ACHN (cell line): ENCODE measurements at regions not wholly inside any gene's neighbourhood (a gene's known extent, or its start where the extent isn't known, plus 50 kb on each side); places are given as distances from the start of the nearest gene placed in this dataset.
"Not testable (repeated sequence)": the region's sequence is repeated elsewhere in the genome, so short reads cannot be mapped to it uniquely, and the experiment has no call there.

Source experiments
- DNase-seq: peaks from one replicate; pipeline ENCODE4 v3.0.0-alpha.2; 2015
- in situ Hi-C: cut with HindIII; loops from 2 replicates; pipeline ENCODE4 v1.10.0; 2017; ENCODE audit warnings: low sequenced_read_pairs, low pct_ligation_motif_present, low pct_unique_long_range_greater_than_20kb

DNA sequence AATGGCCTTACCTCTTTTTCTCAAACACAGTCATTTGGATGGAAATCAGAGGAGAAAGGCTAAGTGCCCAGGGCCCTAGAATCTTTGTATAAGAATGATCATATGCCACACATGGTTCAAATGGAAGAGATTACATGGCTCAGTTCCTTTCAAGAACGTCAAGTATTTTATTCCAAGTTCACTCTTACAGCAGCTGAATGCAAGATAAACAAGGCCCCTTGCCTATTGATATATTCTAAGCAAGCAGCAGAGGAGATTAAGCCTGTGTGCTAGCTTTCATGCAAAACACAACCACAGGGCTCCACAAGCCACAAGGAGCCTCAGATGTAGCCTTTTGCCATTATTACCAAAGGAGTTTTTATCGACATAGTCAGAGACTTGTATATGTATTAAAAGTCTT, 55.3 kb upstream of the SLCO6A1 start:
- in situ Hi-C loops: no loop called here
- peak; percentile 64 for DNase-seq

DNA sequence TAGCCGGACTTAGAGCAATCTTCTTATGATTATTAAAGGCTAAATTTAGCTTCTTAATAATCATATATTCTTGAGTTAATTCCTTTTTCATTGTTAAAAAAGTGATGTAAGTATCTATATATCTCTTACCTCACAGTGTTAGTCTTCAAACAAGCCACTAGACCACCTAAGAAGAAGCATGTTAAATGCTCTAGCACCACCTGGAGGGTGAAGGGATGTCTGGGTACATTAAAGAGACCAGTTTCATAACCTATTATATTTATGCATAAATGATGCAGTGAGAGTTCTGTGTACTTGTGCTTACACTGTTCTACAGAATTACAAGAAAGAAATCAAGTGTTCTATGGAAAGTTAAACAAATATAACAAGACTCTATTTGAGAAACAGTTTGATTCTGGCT, 55.9 kb upstream of the SLCO6A1 start:
- in situ Hi-C loops: no loop called here
- DNase-seq: peak; percentile 60

DNA sequence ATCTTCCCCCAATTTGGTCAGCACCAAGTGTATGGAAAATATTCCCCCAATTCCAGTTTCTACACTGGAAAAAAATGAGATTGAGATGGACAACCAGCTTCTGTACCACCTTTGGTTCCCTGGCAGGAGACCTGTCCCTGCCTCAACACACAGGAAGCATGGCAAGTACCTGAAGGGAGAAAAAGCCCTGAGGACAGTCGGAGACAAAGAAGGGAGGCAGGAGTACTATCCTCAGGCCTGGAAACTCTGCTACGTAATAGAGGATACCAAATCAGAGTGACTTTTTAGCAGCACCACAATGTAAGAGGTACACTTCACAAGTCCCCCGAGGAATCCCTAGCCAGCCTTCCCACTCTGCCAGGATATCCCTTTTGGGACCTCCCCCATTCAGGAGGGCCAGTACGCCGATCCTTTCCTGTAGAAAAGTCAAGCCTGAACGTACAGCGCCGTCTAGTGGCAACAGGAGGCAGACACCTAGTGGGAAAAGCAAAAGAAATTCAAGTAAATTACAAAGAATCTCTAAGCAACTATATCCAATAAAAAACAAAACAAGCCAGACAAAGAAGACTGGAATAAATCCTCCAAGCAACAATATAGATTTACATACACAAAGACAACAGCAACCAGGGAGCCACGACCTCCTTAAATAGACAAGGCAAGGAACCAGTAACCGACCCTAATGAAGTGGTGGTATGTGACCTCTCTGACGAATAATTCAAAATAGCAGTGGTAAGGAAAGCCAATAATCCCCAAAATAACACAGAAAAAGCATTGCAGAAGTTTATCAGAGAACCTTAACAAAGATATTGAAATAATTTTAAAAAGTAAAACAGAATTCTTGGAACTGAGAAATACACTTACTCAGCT, 63.3 kb upstream of the SLCO6A1 start:
- in situ Hi-C loops: no loop called here
- peak; percentile 47 for DNase-seq

DNA sequence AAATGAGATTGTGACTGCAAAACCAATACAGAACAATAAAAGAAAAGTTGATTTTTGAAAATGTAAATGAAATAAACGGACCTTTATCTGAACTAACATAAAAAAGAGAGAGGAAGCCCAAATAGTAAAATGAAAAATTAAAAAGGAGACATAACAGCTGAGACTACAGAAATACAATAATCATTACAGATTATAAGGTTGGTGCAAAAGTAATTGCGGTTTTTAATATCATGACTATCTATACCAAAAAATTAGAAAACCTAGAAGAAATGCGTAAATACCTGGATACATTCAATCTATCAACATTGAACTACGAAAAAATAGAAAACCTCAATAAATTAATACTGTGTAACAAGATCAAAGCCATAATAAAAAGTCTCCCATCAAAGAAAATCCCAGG, 71.9 kb upstream of the SLCO6A1 start:
- in situ Hi-C loops: no loop called here
- no peak for DNase-seq

DNA sequence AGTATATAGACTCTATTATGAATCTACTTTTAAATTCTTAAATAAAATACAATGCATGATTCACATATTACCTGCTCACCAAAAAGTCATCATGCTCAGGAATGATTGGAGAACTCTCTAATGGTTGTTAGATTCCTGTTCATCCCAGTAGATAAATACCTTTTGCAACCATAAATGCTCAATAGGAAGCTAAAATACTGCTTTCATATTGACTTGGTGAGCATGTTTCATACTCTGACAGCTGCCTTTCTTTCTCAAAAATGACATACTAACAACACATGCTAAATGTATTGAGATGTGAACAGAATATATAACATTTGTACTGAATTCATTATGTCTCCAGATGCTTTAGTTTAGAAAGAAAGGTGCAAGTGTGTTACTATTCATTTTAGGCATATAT, 79.6 kb upstream of the SLCO6A1 start:
- in situ Hi-C loops: no loop called here
- DNase-seq: no peak

DNA sequence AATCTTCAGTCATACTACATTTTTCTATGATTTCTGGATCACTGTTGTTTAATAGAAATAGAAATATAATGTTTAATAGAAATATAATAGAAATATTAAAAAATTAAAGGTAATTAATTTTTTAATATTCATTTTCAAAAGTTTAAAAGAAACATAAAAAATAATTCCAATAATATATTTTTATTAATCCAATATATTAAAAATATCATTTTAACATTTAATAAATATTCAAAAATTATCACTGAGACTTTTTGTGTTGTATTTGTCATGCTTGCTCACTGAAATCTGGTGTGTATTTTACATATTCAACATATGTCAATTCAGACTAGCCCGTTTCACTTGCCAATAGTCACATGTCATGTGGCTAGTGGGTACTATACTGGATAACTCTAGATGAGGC, 80.6 kb upstream of the SLCO6A1 start:
- in situ Hi-C loops: no loop called here
- no peak for DNase-seq

DNA sequence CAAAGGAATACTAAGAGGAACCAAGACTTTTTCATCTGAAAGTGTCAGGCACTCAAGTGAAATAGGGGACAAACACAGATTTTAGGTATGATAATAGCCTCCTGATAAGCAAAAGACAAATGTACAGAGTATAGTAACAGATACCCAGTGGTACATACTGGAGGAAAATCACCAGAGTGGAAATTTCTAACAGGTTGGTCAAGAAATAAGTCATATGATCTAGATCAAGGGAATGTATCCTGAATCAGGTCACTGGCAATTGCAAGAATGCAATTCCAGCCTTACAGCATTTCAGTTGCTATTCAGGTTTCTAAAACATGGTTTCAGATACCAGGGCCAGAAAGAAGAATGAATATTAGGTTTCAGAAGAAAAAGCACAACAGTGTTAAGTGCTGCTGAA, 82.2 kb upstream of the SLCO6A1 start:
- DNase-seq: no peak
- in situ Hi-C loops: no loop called here

DNA sequence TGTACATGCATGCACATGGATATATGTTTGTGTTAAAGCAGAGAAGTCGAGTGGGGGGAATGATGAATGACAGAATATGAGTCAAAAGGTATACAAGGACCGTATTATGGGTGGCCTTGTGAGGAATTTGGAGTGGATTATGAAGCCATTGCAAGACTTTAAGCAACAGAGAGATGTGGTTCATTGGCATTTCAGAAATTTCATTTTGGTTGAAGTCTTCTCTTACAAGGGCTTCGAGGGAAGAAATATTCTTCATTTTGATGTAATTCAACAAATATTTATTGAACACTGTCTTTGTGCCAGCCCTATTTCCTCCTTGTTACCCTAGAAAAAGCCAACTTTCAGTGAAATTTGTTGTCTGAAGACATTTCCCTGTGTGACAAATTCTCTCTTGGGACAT, 83.9 kb upstream of the SLCO6A1 start:
- in situ Hi-C loops: no loop called here
- DNase-seq: no peak

DNA sequence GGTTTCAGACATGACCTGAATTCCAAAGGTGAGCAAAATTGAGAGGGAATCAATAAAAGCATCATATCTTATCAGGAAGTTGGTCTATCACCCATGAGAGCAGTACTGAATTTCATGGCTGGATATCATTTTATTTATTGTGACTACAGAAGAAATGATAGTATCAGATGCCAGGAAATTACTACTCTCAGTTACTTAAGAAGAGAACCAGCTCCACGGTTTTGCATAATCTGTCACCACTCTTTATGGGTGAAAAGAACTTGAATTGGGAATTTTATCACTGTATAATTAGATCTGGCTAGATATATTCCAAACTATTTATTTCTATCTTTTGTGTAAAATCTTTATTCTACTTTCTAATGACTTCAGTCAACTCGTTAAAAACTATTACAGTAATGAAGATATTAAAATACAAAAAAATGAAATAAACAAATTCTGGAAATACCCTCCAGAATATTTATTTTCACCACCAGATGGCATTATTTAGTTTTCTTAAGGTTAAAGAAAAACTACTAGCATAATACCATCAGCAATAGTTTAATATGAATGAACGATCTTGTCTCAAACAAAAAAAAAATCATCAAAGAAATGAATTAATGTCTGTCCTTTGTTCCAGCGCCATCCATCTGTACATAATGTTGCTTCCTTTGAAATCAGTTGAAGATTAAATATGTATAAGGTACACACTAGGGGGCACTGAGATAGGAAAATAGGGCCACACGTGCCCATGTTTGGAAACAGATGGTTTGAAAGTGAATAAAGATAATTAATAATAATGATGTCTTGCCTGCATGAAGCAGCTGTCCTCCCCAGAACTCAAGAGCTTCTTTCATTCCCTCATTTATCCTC, 84.7 kb upstream of the SLCO6A1 start:
- in situ Hi-C loops: no loop called here
- peak; percentile 42 for DNase-seq

DNA sequence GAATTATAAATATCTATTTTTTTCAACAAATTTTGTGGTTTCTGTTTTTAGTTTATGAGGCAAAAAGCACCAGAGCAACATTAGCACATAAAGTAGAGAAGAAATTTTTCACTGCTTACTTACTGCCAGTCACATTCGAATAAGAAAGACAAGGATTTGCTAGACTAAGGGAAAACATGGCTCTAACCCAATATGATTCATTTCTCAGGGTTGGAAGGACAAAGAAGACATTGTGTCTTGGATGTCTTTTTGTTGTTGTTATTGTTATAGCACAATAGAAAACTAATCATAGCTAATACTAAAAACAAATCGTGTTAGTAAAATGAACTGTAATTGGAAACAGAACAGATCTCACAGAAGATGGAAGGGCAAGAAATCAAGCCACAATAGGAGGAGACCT, 90.9 kb upstream of the SLCO6A1 start:
- in situ Hi-C loops: no loop called here
- no peak for DNase-seq

DNA sequence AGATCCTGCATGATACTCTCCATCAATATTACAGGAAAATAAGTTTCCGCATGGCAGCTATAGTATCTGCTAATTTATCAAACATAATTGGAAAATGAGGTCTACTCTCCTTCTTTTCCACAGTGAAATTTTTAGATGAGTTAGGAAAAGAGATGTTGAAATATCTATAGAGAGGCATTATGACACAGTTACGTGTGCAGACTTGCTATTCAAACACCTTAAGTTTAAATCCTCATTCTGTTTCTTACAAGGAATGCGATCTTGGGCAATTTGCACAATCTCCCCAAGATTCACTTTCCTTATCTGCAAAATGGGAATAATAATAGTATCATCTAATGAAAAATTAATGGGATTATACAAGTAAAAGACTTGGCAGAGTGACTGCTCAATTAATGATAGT, 91.7 kb upstream of the SLCO6A1 start:
- in situ Hi-C loops: no loop called here
- DNase-seq: no peak

DNA sequence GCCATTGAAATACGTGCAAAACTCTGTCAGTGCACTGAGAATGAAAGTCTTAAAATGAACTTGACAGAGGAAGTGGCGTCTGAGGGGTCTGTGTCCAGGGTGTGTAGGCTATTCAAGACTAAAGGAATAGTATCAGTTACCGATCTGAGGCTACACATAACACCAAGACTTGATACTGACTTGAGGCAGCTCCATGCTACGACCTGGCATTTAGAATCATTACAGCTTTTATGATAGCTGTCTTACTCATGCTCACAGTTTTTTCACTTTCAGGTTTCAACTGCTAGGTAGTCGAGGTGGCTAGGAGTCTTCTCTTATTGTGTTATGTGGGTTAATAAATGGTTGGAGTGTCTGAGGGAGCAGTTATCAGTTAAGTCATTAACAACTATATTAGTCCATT, 92.8 kb upstream of the SLCO6A1 start:
- no peak for DNase-seq
- in situ Hi-C loops: no loop called here

DNA sequence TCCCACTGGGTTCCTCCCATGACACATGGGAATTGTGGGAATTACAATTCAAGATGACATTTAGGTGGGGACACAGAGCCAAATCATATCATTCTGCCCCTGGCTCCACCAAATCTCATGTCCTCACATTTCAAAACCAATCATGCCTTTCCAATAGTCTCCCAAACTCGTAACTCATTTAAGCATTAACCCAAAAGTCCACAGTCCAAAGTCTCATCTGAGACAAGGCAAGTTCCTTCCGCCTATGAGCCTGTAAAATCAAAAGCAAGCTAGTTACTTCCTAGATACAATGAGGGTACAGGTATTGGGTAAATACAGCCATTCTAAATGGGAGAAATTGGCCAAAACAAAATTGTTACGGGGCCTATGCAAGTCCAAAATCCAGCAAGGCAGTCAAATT, 93.8 kb upstream of the SLCO6A1 start:
- in situ Hi-C loops: not testable (repeated sequence)

DNA sequence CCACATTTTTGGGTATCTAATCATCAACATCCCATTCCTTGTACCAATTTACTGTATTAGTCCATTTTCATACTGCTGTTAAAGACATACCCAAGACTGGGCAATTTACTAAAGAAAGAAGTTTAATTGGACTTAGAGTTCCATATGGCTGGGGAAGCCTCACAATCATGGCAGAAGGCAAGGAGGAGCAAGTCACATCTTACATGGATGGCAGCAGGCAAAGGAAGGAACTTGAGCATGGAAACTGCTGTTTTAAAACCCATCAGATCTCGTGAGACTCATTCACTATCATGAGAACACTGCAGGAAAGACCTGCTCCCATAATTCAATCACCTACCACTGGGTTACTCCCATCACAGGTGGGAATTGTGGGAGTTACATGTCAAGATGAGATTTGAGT, 95.4 kb upstream of the SLCO6A1 start:
- no peak for DNase-seq
- in situ Hi-C loops: no loop called here

More for the DNA sequence above, 93.8 kb upstream of the SLCO6A1 start:
- not testable (repeated sequence) for DNase-seq

DNA sequence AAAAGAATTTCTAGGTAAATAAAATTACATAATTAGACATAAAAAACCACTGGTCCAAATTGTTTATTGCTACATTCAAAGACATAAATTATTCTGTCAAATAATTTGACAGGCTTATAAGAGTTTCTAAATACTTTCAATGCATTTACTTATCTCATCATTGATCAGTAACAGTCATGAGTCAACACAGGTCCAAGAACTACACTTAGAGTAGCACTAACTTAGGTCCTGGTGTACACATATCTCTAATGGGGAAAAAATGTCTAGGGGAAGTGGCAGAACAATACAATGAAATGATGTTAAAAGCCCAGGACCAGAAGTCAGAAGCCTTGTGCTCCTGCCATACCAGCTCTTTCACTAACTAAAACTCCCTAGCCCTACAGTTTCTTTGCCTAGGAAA, 96.5 kb upstream of the SLCO6A1 start:
- in situ Hi-C loops: no loop called here

DNA sequence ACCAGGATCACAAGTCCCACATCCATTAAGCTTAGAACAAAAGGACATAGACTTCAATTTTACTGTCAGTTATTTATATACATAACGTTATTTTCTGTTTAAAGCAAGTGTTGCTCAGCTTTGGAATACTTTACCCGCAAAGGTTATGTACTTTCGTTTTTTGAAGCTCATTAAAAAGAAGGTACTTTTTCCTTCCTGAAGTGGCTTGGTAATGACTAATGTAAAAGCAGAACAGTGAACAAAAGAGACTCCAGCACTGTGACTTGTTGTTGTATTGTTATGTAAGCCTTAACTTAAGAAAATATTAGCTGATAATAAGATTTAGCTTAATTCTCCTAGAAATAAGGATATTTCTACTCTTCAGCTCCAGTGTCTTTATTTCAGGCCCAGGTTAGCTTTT, 97.3 kb upstream of the SLCO6A1 start:
- DNase-seq: no peak
- in situ Hi-C loops: no loop called here

More for the DNA sequence above, 96.5 kb upstream of the SLCO6A1 start:
- no peak for DNase-seq

DNA sequence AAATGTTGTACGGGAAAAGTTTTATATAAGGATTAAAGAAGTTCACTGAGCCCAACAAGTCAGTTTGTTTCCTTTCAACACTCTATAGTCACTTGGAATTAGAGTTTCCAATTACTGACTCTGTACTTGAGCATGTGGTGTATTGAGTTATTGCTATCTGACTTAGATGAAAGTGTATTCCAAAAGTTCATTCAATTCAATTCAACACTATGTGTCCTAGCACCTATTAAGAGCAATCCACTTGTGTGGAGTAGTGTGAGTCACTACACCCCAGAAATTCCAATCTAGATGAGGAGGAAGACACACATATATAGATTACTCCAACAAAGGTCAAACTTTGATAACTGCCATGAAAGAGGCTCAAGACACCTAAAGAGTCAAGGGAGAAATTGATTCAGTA, 98.2 kb upstream of the SLCO6A1 start:
- in situ Hi-C loops: no loop called here
- no peak for DNase-seq

DNA sequence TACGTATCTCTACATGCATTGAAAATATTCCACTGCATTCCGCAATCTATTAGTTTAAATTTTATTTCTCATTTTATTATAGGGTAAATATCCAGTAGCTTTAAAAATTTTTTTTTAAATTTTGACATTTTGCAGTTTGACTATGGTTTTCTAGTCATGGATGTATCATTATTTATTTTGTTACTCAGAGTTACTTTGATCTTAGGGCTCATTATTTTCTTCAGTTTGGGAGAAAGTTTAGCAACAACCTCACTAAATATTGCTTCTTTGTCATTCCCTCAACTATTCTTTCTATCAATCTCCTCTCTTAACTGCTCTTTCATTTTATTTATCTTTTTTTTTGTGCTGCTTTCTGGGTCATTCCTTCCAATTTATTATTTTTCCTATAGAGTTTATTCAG, 100.5 kb upstream of the SLCO6A1 start:
- in situ Hi-C loops: no loop called here
- no peak for DNase-seq

DNA sequence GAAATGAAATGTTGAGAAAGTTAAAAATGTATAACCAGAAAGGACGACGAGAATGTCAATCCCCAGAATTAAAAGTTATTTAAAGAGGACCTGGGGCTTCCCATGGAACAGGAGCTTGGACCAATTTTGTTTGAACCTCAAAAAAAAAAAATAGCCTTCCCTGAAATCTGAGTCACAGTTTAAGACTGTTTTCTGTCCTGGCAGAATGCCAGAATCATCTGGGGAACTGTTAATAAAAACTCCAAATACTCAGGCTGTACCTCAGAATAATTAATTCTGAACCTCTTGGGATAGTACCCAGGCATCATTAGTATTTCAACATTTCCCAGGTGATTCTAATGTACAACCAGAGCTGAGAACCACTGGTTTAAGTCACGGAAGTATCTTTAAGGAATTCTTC, 102.2 kb upstream of the SLCO6A1 start:
- in situ Hi-C loops: no loop called here
- no peak for DNase-seq

DNA sequence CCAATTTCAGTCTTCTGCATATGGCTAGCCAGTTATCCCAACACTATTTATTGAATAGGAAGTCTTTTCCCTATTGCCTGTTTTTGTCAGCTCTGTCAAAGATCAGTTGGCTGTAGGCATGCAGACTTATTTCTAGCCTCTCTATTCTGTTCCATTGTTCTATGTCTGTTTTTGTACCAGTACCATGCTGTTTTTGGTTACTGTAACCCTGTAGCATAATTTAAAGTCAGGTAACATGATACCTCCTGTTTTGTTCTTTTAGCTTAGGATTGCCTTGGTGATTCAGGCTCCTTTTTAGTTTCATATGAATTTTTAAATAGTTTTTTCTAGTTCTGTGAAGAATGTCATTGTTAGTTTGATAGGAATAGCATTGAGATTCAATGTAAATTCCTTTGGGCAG, 104.9 kb upstream of the SLCO6A1 start:
- DNase-seq: no peak
- in situ Hi-C loops: no loop called here
